CD4-positive, alpha-beta T cell treated with Interleukin-15 for 4 hours (primary cell): ENCODE measurements at regions not wholly inside any gene's neighbourhood (a gene's known extent, or its start where the extent isn't known, plus 50 kb on each side); places are given as distances from the start of the nearest gene placed in this dataset.
"Not testable (repeated sequence)": the region's sequence is repeated elsewhere in the genome, so short reads cannot be mapped to it uniquely, and the experiment has no call there.

Source experiments
- DNase-seq: peaks from one replicate; pipeline ENCODE4 v3.0.0-alpha.2; 2020; ENCODE audit warnings: low spot score

DNA sequence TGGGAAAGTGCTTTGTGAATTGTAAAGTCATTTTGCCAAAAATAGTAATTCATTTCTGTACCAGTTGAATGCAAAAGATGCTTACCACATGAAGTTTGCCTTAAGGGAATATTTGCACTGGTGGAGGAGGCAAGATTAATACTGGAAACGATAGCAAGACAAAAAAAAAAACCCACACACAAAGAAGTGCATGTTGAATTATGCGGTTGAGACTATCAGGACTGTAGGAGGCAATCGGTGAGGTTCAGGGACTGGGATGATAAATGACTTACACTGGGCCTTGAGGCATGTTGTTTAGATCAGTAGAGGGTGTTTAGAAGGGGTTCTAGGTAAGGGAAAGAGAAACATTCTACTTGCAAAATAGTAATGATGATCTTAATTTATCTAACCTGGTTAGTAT is 142.2 kb upstream of the HMGA2 start:
- DNase-seq, result no peak

DNA sequence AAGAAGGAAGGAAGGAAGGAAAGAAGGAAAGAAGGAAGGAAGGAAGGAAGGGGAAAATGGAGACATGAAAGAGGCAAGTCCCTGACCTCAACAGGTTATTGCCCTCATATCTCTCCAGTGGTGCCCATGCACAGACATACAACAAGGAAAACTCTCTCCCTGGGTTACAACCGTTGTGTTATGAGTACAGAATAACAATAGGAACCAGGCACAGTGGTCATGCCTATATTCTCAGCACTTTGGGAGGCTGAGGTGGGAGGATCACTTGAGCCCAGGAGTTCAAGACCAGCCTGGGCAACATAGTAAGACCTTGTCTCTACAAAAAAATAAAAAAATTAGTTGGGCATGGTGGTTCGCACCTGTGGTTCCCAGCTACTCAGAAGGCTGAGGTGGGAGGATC is 139.4 kb upstream of the HMGA2 start:
- no peak for DNase-seq

GRCh38 chr12:65685514-65685913 is 138.8 kb upstream of the HMGA2 start:
- DNase-seq, result no peak

- DNase-seq, result no peak
Observed at GRCh38 chr12:65689508-65689907, 134.8 kb upstream of the HMGA2 start.

- DNase-seq, result no peak
Observed at GRCh38 chr12:65690477-65690876, 133.8 kb upstream of the HMGA2 start.

DNA sequence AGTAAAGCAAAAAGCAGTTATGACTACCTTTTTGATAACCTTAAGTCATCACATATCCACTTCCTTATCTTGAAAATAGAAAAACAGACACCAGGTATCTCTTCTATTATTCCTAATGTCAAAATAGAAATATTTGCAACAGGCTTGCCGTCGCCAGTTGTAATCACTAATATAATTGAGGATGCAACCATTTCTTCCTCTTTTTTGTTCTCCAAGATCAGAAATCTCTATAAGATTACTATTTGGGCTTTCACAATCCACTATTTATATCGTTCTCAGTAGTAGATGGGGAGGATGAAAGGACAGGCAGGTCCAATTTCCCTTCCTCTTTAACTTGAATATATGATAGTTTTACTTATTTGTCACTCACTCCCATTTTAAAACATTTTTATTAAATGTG is 130.2 kb upstream of the HMGA2 start:
- DNase-seq, result no peak

DNA sequence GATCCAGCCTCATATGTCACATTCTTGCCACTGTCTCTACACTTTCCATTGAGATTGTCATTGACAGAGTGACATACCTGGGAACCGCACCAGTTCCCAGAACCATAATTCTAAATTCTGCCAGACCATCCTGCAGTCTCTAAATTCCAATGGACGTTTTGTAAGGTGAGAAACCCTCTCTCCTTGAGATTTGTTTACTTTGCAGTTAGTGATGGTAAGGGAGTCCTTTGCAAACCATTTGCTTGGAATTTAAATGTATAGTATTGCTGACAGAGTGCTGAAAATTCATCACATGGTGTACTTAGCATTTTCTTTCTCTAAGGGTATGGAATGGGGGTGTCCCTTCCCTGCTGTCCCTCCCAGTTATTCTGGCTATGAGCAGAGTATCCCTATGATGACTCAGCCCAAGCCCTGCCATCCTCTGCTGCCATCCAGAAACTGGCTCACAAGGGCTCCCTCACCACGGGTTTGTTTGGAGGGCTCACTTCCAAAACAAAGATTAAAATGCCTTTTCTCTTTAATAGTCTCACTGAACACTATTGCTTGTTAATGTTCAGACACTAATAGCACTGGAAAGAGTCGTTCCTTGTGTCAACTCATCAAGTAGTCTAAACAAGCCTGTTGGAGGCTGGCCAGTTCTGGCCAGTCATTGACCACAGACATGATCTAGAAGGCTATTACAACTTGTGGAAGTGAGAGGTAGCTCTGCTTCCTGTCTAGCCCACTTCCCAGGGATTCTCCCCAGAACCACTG is 129.0 kb upstream of the HMGA2 start:
- no peak for DNase-seq

DNA sequence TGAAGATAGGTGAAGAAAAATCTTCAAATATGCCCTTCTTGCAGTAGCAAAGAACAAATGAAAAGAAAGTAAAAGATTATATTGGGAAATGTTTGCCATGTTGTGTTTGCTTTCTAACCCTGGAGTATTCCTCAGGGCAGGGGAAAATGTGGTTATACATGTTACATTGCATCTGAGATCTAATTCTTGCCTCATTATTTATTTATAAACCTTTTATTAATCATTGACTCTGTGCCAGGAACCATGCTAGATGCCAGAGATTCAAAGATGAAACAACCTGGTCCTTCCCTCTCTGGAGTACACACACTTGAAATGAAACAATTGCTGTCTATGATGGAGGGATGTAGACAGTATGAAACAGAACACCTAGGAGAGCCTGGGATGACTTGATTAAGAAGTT is 128.1 kb upstream of the HMGA2 start:
- no peak for DNase-seq

GRCh38 chr12:65699251-65699650 is 125.0 kb upstream of the HMGA2 start:
- no peak for DNase-seq

DNA sequence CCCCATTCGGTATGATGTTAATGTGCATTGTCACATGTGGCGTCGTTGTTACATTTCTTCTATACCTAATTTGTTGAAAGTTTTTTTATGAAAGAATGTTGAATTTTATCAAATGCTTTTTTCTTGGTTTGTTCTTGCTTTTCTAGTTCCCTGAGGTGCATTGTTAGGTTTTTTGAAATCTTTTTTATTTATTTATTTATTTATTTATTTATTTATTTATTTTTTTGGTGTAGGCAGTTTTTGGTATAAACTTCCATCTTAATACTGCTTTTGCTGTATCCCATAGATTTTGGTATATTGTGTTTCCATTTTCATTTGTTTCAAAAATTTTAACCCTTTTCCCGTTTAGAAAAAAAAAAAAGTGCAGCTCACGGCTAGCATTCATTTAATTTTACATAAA is 121.1 kb upstream of the HMGA2 start:
- no peak for DNase-seq

- DNase-seq, result no peak
Observed at GRCh38 chr12:65705380-65705876, 118.9 kb upstream of the HMGA2 start.

- no peak for DNase-seq
Observed at GRCh38 chr12:65707051-65707450, 117.2 kb upstream of the HMGA2 start.

DNA sequence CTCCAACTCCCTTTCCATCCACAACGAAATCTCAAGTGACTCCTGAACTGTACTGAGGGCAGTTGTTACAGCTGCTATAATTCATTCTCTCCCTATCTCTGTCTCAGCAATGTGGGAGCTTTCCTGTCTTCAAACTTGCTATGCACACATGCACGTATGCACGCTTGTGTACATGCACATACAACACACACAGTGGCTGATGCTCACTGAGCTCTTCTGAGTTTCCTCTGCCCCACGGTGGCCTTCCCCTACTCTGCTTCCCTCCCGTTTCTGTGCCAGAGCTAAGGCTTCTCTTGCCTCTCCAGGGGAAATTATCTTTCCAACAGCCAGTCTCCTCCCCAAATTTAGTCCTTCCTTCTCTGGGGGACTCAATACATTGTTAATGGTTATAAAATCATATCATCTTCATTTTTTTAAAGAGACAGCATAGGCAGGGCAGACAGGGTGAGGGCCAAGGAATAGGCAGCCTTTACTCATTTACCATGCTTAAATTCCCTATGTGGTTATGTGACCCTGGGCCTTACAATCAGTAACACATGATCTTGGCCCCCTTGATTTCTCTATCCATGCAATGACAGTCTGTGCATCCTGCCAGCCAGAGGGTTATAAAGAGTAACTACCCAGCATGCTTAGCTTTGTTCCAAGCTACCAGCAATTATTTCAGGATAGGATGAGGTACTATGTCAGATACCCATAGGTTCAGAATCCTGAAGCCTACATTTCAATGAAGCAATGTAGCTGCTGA is 111.9 kb upstream of the HMGA2 start:
- no peak for DNase-seq

GRCh38 chr12:65715961-65716360 is 108.3 kb upstream of the HMGA2 start:
- no peak for DNase-seq

DNA sequence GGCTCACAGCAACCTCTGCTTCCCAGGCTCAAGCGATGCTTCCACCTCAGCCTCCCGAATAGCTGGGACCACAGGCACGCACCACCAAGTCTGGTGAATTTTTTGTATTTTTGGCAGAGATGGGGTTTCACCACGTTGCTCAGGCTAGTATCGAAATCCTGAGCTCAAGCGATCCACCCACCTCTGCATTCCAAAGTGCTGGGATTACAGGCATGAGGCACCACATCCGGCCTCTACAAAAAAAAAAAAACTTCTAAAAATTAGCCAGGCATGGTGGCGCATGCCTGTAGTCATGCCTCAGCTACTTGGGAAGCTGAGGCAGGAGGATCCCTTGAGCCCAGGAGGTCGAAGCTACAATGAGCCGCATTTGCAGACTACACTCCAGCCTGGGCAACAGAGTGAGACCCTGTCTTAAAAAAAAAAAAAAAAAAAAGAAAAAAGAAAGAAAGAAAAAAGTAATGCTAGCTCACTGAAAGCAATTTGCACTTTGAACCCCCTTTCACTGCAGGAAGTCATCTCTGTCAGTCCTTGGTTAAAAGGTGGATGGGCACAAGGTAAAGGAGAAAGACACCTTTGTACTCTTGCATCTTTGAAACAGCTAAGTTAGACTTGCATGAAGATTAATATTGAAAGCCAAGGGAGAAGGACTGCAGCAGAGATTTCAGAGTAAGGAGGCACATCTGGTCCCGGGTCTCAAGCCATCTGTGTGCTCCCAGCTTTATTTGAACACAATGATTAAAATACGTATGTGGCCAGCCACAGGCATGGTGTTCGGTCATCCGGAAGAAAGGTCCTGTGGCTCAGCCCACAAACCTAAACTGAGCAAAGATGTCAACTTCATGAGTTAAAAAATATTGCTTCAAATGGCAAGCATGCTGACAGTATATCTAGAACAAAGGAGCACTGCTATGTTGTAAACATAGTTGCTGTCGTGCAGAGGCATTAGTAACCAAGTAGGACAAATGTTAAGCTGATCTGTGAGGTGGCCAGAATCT is 103.8 kb upstream of the HMGA2 start:
- DNase-seq, result no peak

DNA sequence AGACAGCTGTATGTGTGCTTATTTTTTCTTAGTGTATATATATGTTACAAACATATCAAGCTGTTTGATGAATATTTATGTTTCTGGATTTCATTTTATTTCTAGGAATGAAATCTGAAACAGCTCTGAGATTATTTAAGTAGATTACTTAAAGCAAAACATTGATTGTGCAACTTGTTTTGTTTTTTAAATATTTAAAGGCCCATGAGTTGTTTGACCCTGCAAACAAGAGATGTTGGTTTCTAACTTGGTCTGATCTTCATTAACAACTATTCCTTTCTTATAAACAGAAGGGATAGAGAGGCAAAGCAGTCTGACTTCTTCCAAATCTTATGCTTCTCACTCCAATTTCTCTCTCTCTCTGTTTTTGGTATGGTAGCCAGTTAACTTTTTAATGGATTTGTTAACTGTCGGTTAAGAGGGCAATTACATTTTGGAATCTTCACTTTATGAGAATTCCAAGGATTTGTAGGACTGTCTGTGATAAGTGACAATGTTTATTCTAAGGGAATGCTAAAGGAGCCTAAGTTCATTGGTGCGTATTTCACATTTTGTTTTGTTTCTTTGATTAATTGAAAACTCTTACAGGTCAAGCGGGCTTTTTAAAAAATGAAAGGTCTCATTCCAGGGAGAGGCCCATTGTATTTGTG is 102.6 kb upstream of the HMGA2 start:
- DNase-seq, result no peak

DNA sequence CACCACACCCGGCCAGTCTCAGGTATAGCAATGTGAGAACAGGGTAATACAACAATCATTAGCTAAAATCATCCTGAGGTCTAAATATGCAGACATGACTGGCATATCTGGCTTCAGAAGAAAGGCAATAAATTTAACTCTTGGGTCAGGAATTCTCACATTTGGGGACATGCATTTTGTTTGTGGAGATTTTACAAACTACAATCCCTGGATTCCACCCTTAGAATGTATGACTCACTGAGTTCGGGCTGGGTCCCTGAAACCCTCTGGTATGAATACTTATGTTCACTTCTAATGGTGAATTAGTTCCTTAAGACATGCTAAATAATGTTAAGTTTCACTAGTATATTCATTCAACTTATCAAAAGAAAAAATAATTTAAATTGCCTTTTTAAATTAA is 98.9 kb upstream of the HMGA2 start:
- no peak for DNase-seq

DNA sequence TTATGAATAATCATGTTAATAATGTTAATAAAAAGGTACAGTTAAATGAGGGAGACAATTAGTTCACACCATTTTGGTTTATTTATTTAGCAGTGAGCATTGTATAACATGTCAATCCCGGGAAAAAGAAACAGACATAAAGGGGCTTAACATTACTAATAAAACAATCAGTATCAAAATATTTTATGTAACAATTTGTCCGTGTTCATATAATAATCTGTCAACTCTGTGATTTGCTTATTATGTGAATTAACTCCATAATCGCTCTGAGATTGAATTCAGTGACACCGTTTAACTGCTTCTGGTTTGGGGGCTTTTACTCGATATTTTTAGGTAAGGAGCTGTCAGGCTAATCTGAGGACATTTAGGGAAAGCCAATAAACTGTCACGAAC is 95.8 kb upstream of the HMGA2 start:
- no peak for DNase-seq

GRCh38 chr12:65728848-65729793 is 95.2 kb upstream of the HMGA2 start:
- DNase-seq, result no peak

- no peak for DNase-seq
Observed at GRCh38 chr12:65731771-65732170, 92.5 kb upstream of the HMGA2 start.

GRCh38 chr12:65733643-65734042 is 90.6 kb upstream of the HMGA2 start:
- not testable (repeated sequence) for DNase-seq
